ENCODE measurements at regions not wholly inside any gene's neighbourhood (a gene's known extent, or its start where the extent isn't known, plus 50 kb on each side); places are given as distances from the start of the nearest gene placed in this dataset.

DNA sequence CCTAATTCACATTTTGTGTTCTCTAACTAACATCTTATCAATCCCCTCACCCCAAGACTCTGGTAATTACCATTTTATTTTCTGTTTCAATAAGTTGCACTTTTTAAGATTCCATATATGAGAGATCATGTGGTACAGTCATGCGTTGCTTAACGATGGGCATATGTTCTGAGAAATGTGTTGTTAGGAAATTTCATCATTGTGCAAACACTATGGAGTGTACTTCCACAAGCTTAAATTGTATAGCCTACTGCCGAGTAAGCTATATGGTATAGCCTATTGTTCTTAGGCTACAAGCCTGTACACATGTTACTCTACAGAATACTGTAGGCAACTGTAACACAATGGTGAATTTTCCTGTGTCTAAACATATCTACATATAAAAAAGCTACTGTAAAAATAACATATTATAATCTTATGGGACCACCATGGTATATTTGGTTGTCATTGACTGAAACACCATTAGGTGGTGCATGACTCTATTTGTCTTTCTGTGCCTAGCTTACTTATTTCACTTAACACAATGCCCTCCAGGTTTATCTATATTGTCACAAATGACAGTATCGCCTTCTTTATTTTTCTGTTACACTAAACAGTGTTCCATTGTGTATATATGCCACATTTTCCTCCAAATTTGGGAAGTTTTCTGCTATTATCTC lies 473.4 kb upstream of the LMO3 start:
- Histone ChIP-seq H3K9me3 (no peaks in the 10 kb centered on the region), H3K4me1 (no peaks in the 10 kb centered on the region), H3K4me3 (no peak overlapping the region), H3K27ac (no peak overlapping the region), H3K27me3 (no peaks in the 10 kb centered on the region), H3K36me3 (no peaks in the 10 kb centered on the region)
- TF ChIP-seq, protein P1, sequence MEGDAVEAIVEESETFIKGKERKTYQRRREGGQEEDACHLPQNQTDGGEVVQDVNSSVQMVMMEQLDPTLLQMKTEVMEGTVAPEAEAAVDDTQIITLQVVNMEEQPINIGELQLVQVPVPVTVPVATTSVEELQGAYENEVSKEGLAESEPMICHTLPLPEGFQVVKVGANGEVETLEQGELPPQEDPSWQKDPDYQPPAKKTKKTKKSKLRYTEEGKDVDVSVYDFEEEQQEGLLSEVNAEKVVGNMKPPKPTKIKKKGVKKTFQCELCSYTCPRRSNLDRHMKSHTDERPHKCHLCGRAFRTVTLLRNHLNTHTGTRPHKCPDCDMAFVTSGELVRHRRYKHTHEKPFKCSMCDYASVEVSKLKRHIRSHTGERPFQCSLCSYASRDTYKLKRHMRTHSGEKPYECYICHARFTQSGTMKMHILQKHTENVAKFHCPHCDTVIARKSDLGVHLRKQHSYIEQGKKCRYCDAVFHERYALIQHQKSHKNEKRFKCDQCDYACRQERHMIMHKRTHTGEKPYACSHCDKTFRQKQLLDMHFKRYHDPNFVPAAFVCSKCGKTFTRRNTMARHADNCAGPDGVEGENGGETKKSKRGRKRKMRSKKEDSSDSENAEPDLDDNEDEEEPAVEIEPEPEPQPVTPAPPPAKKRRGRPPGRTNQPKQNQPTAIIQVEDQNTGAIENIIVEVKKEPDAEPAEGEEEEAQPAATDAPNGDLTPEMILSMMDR (IDR thresholded peaks at IDR 0.05) = no peak
- DNase-seq = no peak
- intact Hi-C loops (cut with DNase I; ENCODE audit: low total_unique reads) = no loop called here

DNA sequence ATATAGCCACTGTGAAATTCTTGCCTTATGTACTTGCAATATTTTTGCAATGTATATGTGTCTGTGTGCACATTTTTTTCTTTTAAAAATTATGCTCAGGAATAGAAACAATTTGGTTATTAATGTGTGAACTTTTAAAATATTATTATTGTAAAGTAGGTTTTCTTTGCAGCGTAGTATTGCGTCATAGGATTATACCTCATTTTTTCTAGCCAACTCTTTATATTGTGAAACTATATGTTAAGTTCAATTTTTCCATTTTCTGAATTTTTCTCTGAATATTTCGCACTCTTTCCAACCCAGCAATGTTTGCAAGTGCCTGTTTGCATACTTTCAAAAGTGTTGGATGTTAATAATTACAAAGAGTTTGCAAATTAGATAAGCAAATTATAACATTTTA lies 471.6 kb upstream of the LMO3 start:
- TF ChIP-seq, protein P1 (IDR thresholded peaks at IDR 0.05) = no peak
- Histone ChIP-seq H3K4me3 (no peak overlapping the region), H3K27me3 (no peaks in the 10 kb centered on the region), H3K4me1 (no peaks in the 10 kb centered on the region), H3K36me3 (no peaks in the 10 kb centered on the region), H3K27ac (no peak overlapping the region), H3K9me3 (no peaks in the 10 kb centered on the region)
- DNase-seq = no peak
- intact Hi-C loops (cut with DNase I; ENCODE audit: low total_unique reads) = no loop called here

DNA sequence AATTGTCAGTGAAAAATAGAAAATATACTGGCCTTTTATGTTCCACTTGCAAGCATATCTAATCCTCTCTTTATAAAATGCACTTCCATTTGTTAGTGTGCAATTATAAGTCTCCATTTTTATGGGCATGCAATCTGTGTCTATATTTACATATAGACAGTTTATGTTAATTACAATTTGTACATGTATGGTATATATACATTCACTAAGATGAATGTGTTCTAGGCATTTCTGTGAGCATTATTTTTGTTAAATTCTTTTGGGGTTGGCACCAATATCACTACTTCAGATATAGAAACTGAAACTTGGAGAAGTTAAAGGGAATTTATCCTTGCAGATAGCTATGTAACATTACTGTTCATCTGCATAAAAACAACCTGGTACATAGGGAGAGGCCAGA lies 470.8 kb upstream of the LMO3 start:
- no peak overlapping the region for H3K4me3 ChIP-seq
- H3K27me3 ChIP-seq = no peaks in the 10 kb centered on the region
- no peak for DNase-seq
- TF ChIP-seq, protein P1 (IDR thresholded peaks at IDR 0.05) = no peak
- no peaks in the 10 kb centered on the region for H3K4me1 ChIP-seq
- no peak overlapping the region for H3K27ac ChIP-seq
- no peaks in the 10 kb centered on the region for H3K36me3 ChIP-seq
- no peaks in the 10 kb centered on the region for H3K9me3 ChIP-seq
- intact Hi-C loops (cut with DNase I; ENCODE audit: low total_unique reads) = no loop called here

DNA sequence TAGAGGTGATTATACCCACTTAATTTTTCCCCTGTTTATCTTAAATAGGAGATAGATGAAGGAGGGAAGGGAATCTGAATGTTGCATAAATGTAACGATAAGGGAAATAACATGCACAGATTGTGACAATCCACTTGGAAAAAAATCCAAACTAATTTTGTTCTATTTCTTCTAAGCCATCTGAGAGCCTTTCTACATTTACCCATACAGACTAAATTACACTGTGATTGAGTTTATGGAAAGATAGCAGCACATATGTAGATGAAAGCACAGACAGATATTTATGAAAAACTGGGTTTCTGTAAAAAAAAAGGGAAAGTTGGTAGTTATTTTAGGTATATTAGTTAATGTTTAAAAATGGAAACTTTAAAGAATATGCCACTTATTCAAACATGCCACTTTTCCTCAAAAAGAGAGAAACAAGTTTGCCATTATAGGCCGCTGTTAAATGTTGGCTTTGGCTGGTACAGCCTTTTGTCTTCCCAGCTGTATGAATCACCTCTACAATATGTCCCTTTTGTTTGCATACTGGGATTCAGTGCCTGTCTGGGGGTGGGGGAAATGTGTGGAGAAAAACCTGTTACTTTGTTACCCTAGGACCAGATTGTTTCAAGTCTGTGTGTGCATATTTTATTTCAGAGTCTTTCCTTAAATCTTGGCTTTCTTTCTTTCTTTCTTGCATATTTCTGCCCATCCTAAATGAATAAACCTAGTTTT lies 470.2 kb upstream of the LMO3 start:
- H3K27me3 ChIP-seq = no peaks in the 10 kb centered on the region
- no peak for DNase-seq
- H3K4me1 ChIP-seq = no peaks in the 10 kb centered on the region
- H3K4me3 ChIP-seq = no peak overlapping the region
- H3K36me3 ChIP-seq = no peaks in the 10 kb centered on the region
- no peaks in the 10 kb centered on the region for H3K9me3 ChIP-seq
- intact Hi-C loops (cut with DNase I; ENCODE audit: low total_unique reads) = no loop called here
- H3K27ac ChIP-seq = no peak overlapping the region
- TF ChIP-seq, protein P1 (IDR thresholded peaks at IDR 0.05) = no peak

DNA sequence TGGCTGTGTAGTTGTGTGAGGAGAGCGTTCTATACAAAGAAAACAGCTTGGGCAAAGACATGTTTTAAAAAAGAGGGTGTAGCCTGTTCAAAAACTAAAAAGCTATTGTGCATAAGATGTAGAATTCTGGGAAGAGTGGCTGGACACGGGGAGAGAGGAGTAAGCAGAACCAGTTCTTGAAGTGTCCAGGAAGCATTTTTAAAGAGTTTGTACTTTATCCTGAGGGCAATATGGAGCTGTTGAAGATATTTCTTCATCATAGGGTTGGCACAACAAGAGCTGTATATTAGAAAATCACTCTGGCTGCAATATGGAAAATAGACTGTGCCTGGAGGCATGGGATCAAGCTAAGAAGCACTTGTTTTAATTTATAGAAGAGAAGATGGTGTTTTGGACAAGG lies 458.9 kb upstream of the LMO3 start:
- TF ChIP-seq, protein P1 (IDR thresholded peaks at IDR 0.05) = no peak
- DNase-seq = no peak

More for the DNA sequence above, 458.9 kb upstream of the LMO3 start:
- H3K36me3 ChIP-seq = no peaks in the 10 kb centered on the region
- no peak overlapping the region for H3K27ac ChIP-seq
- no peaks in the 10 kb centered on the region for H3K27me3 ChIP-seq
- H3K9me3 ChIP-seq = no peaks in the 10 kb centered on the region
- H3K4me3 ChIP-seq = no peak overlapping the region
- H3K4me1 ChIP-seq = no peaks in the 10 kb centered on the region
- intact Hi-C loops (cut with DNase I; ENCODE audit: low total_unique reads) = no loop called here

Measured in tibial artery (tissue), 4 donors.